ENCODE measurements at regions not wholly inside any gene's neighbourhood (a gene's known extent, or its start where the extent isn't known, plus 50 kb on each side); places are given as distances from the start of the nearest gene placed in this dataset.
A peak's percentile ranks its signal among the peaks of the same experiment; 100 is the strongest.

DNA sequence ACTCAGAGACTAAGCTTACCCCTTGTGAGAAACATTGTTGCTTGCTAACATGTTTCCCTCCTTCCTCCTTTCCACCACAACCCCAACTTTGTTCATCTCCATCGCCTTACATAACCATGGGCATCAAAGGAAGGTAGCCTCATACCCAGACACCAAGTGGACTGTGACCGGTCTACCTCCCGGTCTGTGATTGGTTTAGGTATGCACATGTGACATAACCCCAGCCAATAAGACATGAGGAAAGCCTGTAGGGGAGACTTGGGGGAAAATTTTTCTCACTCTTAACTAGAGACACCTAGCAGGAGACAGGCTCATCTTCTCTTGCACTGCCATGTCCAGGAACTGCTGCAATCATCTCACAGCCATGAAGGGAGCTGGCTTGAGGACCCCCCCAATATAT lies 120.7 kb downstream of the CDC7 start:
- no peaks in the 10 kb centered on the region for H3K9me3 ChIP-seq
- no peaks in the 10 kb centered on the region for H3K27me3 ChIP-seq
- H3K36me3 ChIP-seq: no peaks in the 10 kb centered on the region
- no peak overlapping the region for H3K4me3 ChIP-seq
- H3K4me1 ChIP-seq: peaks cover 20% of the 10 kb centered on the region
- WGBS: 94% methylated on average over 3 of the region's 3 CpGs
- no peak for DNase-seq (ENCODE audit: low spot score in 2 of 2)
- no peak for TF ChIP-seq POLR2A (IDR thresholded peaks at IDR 0.05)
- H3K27ac ChIP-seq: no peak overlapping the region

DNA sequence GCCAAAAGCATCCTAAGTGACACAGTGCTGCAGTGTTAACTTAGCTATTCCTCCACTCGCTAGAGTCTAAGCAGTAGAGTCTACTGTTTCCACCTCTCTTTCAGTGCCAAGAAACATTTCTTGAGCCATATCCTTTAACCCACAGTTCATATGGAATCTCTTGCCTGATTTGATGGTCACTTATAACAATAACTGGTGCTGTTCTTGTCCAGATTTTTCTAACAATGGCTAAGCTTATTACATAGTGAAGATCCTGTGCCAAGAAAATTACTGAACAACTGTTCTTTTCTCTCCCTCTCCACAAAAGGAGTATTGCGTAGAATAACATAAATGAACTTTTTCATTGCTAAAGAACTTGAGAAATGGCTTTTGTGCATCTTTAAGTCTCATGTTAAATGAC lies 121.3 kb downstream of the CDC7 start:
- Histone ChIP-seq H3K36me3 (no peaks in the 10 kb centered on the region), H3K9me3 (no peaks in the 10 kb centered on the region), H3K27me3 (no peaks in the 10 kb centered on the region), H3K27ac (peak overlapping the region; percentile 41), H3K4me1 (peaks cover 20% of the 10 kb centered on the region), H3K4me3 (no peak overlapping the region)
- DNase-seq (ENCODE audit: low spot score in 2 of 2): no peak
- TF ChIP-seq, protein P1, sequence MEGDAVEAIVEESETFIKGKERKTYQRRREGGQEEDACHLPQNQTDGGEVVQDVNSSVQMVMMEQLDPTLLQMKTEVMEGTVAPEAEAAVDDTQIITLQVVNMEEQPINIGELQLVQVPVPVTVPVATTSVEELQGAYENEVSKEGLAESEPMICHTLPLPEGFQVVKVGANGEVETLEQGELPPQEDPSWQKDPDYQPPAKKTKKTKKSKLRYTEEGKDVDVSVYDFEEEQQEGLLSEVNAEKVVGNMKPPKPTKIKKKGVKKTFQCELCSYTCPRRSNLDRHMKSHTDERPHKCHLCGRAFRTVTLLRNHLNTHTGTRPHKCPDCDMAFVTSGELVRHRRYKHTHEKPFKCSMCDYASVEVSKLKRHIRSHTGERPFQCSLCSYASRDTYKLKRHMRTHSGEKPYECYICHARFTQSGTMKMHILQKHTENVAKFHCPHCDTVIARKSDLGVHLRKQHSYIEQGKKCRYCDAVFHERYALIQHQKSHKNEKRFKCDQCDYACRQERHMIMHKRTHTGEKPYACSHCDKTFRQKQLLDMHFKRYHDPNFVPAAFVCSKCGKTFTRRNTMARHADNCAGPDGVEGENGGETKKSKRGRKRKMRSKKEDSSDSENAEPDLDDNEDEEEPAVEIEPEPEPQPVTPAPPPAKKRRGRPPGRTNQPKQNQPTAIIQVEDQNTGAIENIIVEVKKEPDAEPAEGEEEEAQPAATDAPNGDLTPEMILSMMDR (IDR thresholded peaks at IDR 0.05): no peak
- TF ChIP-seq EP300 (IDR thresholded peaks at IDR 0.05): no peak
- no peak for TF ChIP-seq POLR2AphosphoS5 (IDR thresholded peaks at IDR 0.05)
- TF ChIP-seq POLR2A (IDR thresholded peaks at IDR 0.05): no peak
- 67% methylated on average over 2 of the region's 2 CpGs for WGBS

DNA sequence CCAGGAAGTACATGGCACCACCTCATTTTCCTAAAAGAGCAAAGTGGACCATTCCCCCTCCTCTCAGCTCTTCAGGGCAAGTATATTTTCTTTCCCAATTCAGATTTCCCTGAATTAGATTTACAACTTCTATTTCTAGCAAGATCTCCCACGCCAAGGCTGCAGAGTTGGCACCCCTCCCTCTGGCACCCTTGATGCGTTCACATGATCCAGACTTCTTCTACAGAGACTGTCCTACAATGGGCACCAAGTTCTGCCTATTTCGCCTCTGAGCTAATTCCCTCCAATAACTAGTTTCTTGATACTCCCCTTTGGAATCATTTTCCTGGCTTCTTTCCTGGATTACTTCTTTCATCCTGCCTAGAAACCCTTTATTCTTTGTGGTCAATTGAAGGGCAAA lies 122.0 kb downstream of the CDC7 start:
- Histone ChIP-seq H3K4me3 (no peak overlapping the region), H3K27ac (peak overlapping the region; percentile 41), H3K9me3 (no peaks in the 10 kb centered on the region), H3K36me3 (no peaks in the 10 kb centered on the region), H3K27me3 (no peaks in the 10 kb centered on the region), H3K4me1 (peaks cover 20% of the 10 kb centered on the region)
- TF ChIP-seq POLR2AphosphoS5 (IDR thresholded peaks at IDR 0.05): no peak
- TF ChIP-seq, protein P1 (IDR thresholded peaks at IDR 0.05): no peak
- no peak for TF ChIP-seq EP300 (IDR thresholded peaks at IDR 0.05)
- TF ChIP-seq POLR2A (IDR thresholded peaks at IDR 0.05): no peak
- 18% methylated on average over 3 of the region's 3 CpGs for WGBS
- peak in 1 of 2 donors; percentile 86 for DNase-seq (ENCODE audit: low spot score in 2 of 2)

DNA sequence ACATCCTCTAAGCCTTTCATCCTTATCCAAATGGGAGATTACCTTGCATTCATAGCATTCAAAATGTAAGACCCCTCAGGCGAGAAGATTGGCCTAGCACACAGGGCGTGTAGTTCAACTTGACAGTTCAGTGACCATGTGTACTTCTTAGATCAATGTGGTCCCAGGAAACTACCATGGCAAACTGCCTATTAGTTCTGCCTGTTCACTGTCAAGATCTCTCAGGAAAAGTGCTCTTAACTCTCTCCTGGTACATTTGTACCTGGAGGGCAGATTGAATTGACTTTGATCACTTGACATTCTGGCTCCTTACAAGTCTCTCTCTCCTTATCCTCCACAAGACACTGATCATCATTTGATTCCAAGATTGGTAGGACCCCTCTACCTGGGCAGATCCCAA lies 122.4 kb downstream of the CDC7 start:
- Histone ChIP-seq H3K9me3 (no peaks in the 10 kb centered on the region), H3K4me3 (no peak overlapping the region), H3K4me1 (peaks cover 20% of the 10 kb centered on the region), H3K27ac (peak overlapping the region; percentile 6), H3K27me3 (no peaks in the 10 kb centered on the region), H3K36me3 (no peaks in the 10 kb centered on the region)
- TF ChIP-seq, protein P1 (IDR thresholded peaks at IDR 0.05): no peak
- WGBS: 48% methylated on average over 2 of the region's 2 CpGs
- DNase-seq (ENCODE audit: low spot score in 2 of 2): no peak

DNA sequence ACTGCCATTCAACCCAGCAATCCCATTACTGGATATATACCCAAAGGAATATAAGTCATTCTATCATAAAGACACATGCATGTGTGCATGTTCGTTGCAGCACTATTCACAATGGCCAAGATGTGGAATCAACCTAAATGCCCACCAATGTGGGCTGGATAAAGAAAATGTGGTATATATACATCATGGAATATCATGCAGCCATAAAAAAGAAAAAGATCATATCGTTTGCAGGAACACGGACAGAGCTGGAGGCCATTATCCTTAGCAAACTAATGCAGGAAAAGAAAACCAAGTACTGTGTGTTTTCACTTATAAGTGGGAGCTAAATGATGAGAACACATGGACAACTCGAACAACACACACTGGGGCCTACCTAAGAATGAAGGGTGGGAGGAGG lies 123.7 kb downstream of the CDC7 start:
- TF ChIP-seq POLR2AphosphoS5 (IDR thresholded peaks at IDR 0.05): no peak
- TF ChIP-seq EP300 (IDR thresholded peaks at IDR 0.05): no peak
- TF ChIP-seq, protein P1 (IDR thresholded peaks at IDR 0.05): no peak
- TF ChIP-seq POLR2A (IDR thresholded peaks at IDR 0.05): no peak
- Histone ChIP-seq H3K27ac (no peak overlapping the region), H3K4me1 (peaks cover 16% of the 10 kb centered on the region), H3K36me3 (no peaks in the 10 kb centered on the region), H3K4me3 (no peak overlapping the region), H3K9me3 (no peaks in the 10 kb centered on the region), H3K27me3 (no peaks in the 10 kb centered on the region)
- 95% methylated on average over 4 of the region's 4 CpGs for WGBS
- DNase-seq (ENCODE audit: low spot score in 2 of 2): no peak

Measured in suprapubic skin (tissue), 4 donors.